ENCODE measurements at regions not wholly inside any gene's neighbourhood (a gene's known extent, or its start where the extent isn't known, plus 50 kb on each side); places are given as distances from the start of the nearest gene placed in this dataset.

GRCh38 chr11:97296301-97296700 lies 906.5 kb downstream of the JRKL start:
- no peaks in the 10 kb centered on the region for H3K4me1 ChIP-seq (replicated peaks; ENCODE audit: insufficient read depth)
- no peak overlapping the region for H3K4me2 ChIP-seq
- intact Hi-C loops (cut with micrococcal nuclease; ENCODE audit: unreplicated experiment), result no loop called here
- ChIA-PET POLR2A (ENCODE audit: unreplicated experiment) (no interaction called here), CTCF (no interaction called here)
- no peaks in the 10 kb centered on the region for H3K9me3 ChIP-seq (ENCODE audit: insufficient read depth, low read depth)
- no peaks in the 10 kb centered on the region; the same call in 1 of the 2 replicates for H4K20me1 ChIP-seq (ENCODE audit: insufficient read depth)
- H3K27ac ChIP-seq, result no peak overlapping the region
- no peak overlapping the region for H3K4me3 ChIP-seq
- H3F3A ChIP-seq (ENCODE audit: insufficient read depth, low read depth), result no peaks in the 10 kb centered on the region
- BruUV-seq (replicated peaks), result no TSS peak
- no peak overlapping the region for H2AFZ ChIP-seq
- no peaks in the 10 kb centered on the region for H3K36me3 ChIP-seq (ENCODE audit: low read depth)
- no peaks in the 10 kb centered on the region for H3K79me2 ChIP-seq (ENCODE audit: low read depth)
- no peaks in the 10 kb centered on the region for H3K27me3 ChIP-seq (ENCODE audit: insufficient read depth, low read depth)
- TF ChIP-seq CTCF (conservative IDR thresholded peaks at IDR 0.05) (no peak), EZH2 (IDR thresholded peaks at IDR 0.05; ENCODE audit: low read depth) (no peak)
- DNase-seq, result no peak
- H3K9me2 ChIP-seq (ENCODE audit: insufficient read depth), result no peaks in the 10 kb centered on the region

GRCh38 chr11:97309291-97309690 lies 919.5 kb downstream of the JRKL start:
- H2AFZ ChIP-seq, result no peak overlapping the region
- H3K27me3 ChIP-seq (ENCODE audit: insufficient read depth, low read depth), result no peaks in the 10 kb centered on the region
- no peaks in the 10 kb centered on the region for H3K79me2 ChIP-seq (ENCODE audit: low read depth)
- DNase-seq, result no peak
- no peaks in the 10 kb centered on the region for H3K4me1 ChIP-seq (replicated peaks; ENCODE audit: insufficient read depth)
- no peak overlapping the region for H3K4me3 ChIP-seq
- no peaks in the 10 kb centered on the region for H4K20me1 ChIP-seq (ENCODE audit: insufficient read depth)
- CTCF ChIA-PET, result no interaction called here
- intact Hi-C loops (cut with micrococcal nuclease; ENCODE audit: unreplicated experiment), result no loop called here
- BruUV-seq (replicated peaks), result no TSS peak
- no peak overlapping the region for H3K27ac ChIP-seq
- POLR2A ChIA-PET (ENCODE audit: unreplicated experiment), result no interaction called here
- no peaks in the 10 kb centered on the region for H3F3A ChIP-seq (ENCODE audit: insufficient read depth, low read depth)
- no peak overlapping the region for H3K4me2 ChIP-seq
- TF ChIP-seq CTCF (conservative IDR thresholded peaks at IDR 0.05) (no peak), EZH2 (IDR thresholded peaks at IDR 0.05; ENCODE audit: low read depth) (no peak)
- no peaks in the 10 kb centered on the region for H3K36me3 ChIP-seq (ENCODE audit: low read depth)
- H3K9me2 ChIP-seq (ENCODE audit: insufficient read depth), result no peaks in the 10 kb centered on the region
- H3K9me3 ChIP-seq (ENCODE audit: insufficient read depth, low read depth), result no peaks in the 10 kb centered on the region

- ChIA-PET POLR2A (ENCODE audit: unreplicated experiment) (no interaction called here), CTCF (no interaction called here)
- TF ChIP-seq EZH2 (IDR thresholded peaks at IDR 0.05; ENCODE audit: low read depth), result no peak
- no peak for TF ChIP-seq CTCF (conservative IDR thresholded peaks at IDR 0.05)
- H3K4me3 ChIP-seq, result no peak overlapping the region
- H3K27ac ChIP-seq, result no peak overlapping the region
- no peaks in the 10 kb centered on the region for H3K27me3 ChIP-seq (ENCODE audit: insufficient read depth, low read depth)
- no peaks in the 10 kb centered on the region for H3K9me2 ChIP-seq (ENCODE audit: insufficient read depth)
- no peaks in the 10 kb centered on the region for H3F3A ChIP-seq (ENCODE audit: insufficient read depth, low read depth)
- no peaks in the 10 kb centered on the region for H3K4me1 ChIP-seq (replicated peaks; ENCODE audit: insufficient read depth)
- H2AFZ ChIP-seq, result no peak overlapping the region
- no peak overlapping the region for H3K4me2 ChIP-seq
- H3K79me2 ChIP-seq (ENCODE audit: low read depth), result no peaks in the 10 kb centered on the region
- intact Hi-C loops (cut with micrococcal nuclease; ENCODE audit: unreplicated experiment), result no loop called here
- H3K36me3 ChIP-seq (ENCODE audit: low read depth), result no peaks in the 10 kb centered on the region
- BruUV-seq (replicated peaks), result no TSS peak
- DNase-seq, result no peak
- H4K20me1 ChIP-seq (ENCODE audit: insufficient read depth), result no peaks in the 10 kb centered on the region
- no peaks in the 10 kb centered on the region for H3K9me3 ChIP-seq (ENCODE audit: insufficient read depth, low read depth)
Observed at GRCh38 chr11:97325693-97326092, 935.9 kb downstream of the JRKL start.

All from PC-9 (cell line).